ENCODE measurements at regions not wholly inside any gene's neighbourhood (a gene's known extent, or its start where the extent isn't known, plus 50 kb on each side); places are given as distances from the start of the nearest gene placed in this dataset.

- TF ChIP-seq CTCF (IDR thresholded peaks at IDR 0.05) = no peak
- TF ChIP-seq POLR2A (IDR thresholded peaks at IDR 0.05) = no peak
- H3K4me1 ChIP-seq = peaks cover 0 to 27% (median 0%) of the 10 kb centered on the region in 12 donors
- H3K27ac ChIP-seq = no peak overlapping the region
- H3K27me3 ChIP-seq = no peaks in the 10 kb centered on the region
- H3K9me3 ChIP-seq = no peaks in the 10 kb centered on the region
- no peak for ATAC-seq
- H3K4me3 ChIP-seq = no peak overlapping the region
- WGBS, 4 donors = 62 to 76% (median 66%) methylated on average over 7 of the region's 7 CpGs
- no peak for DNase-seq
- intact Hi-C loops (cut with DNase I) = no loop called here
- no peaks in the 10 kb centered on the region for H3K36me3 ChIP-seq
Measured at GRCh38 chr1:185412385-185413087, 95.5 kb upstream of the IVNS1ABP start.

- no peaks in the 10 kb centered on the region for H3K27me3 ChIP-seq
- ATAC-seq = no peak
- intact Hi-C loops (cut with DNase I) = no loop called here
- WGBS, 4 donors = 66 to 83% (median 75%) methylated on average over 1 of the region's 1 CpG
- H3K4me1 ChIP-seq = peaks cover 0 to 27% (median 0%) of the 10 kb centered on the region in 12 donors
- H3K36me3 ChIP-seq = no peaks in the 10 kb centered on the region
- no peak for DNase-seq
- H3K9me3 ChIP-seq = no peaks in the 10 kb centered on the region
- TF ChIP-seq POLR2A (IDR thresholded peaks at IDR 0.05) (no peak), CTCF (IDR thresholded peaks at IDR 0.05) (no peak)
- no peak overlapping the region for H3K27ac ChIP-seq
- H3K4me3 ChIP-seq = no peak overlapping the region
Measured at GRCh38 chr1:185409763-185410528, 92.9 kb upstream of the IVNS1ABP start.

- no peak overlapping the region for H3K4me3 ChIP-seq
- WGBS, 4 donors = 89 to 93% (median 92%) methylated on average over 4 of the region's 4 CpGs
- H3K4me1 ChIP-seq = peaks cover 0 to 27% (median 0%) of the 10 kb centered on the region in 12 donors
- peak overlapping the region in 1 of 12 donors; percentile 28 for H3K27ac ChIP-seq
- TF ChIP-seq POLR2A (IDR thresholded peaks at IDR 0.05) = no peak
- ATAC-seq (no peak), DNase-seq (no peak)
- H3K27me3 ChIP-seq = no peaks in the 10 kb centered on the region
- no peaks in the 10 kb centered on the region for H3K36me3 ChIP-seq
- intact Hi-C loops (cut with DNase I) = no loop called here
- H3K9me3 ChIP-seq = no peaks in the 10 kb centered on the region
Measured at GRCh38 chr1:185409345-185409744, 92.3 kb upstream of the IVNS1ABP start.

- intact Hi-C loops (cut with DNase I) = no loop called here
- H3K4me3 ChIP-seq = no peak overlapping the region
- peaks cover 0 to 27% (median 0%) of the 10 kb centered on the region in 12 donors for H3K4me1 ChIP-seq
- no peak for TF ChIP-seq CTCF (IDR thresholded peaks at IDR 0.05)
- no peak for TF ChIP-seq POLR2A (IDR thresholded peaks at IDR 0.05)
- H3K9me3 ChIP-seq = no peaks in the 10 kb centered on the region
- peak overlapping the region in 1 of 12 donors; percentile 28 for H3K27ac ChIP-seq
- H3K27me3 ChIP-seq = no peaks in the 10 kb centered on the region
- ATAC-seq (no peak), DNase-seq (no peak)
- no peaks in the 10 kb centered on the region for H3K36me3 ChIP-seq
- WGBS, 4 donors = 54 to 72% (median 65%) methylated on average over 5 of the region's 5 CpGs
Measured at GRCh38 chr1:185408700-185409270, 91.7 kb upstream of the IVNS1ABP start.
